ENCODE measurements at regions not wholly inside any gene's neighbourhood (a gene's known extent, or its start where the extent isn't known, plus 50 kb on each side); places are given as distances from the start of the nearest gene placed in this dataset.

DNA sequence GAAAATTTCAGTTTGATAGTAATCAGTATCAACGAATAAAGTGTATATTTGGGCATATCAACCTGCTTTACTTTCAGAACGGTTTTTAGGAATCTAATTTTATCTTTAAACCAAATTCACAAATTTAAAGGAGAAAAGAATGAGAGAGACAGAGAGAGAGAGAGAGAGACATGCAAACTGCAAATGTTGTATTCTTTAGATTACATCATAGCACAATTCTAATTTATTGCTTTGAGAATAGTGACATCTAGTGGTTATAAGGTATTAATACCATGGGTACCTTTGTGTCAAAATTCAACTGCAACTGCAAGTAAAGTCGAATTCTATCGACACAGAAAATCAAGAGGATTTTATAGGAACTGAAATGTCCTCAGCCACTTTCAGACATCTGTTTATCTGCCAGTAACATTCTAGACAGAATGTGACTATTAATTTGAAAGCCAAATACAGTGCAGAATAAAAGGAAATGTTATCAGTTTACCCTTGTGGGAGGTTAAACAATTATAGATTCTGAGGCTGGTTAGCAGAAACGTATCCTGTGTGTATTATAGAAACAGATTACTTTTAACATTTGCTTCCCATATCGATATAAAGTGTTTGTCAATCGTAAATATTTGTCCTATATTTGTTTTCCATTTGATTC is 529.8 kb upstream of the VRK2 start:
- no peak for DNase-seq (ENCODE audit: low read depth)
- no peak overlapping the region for H3K4me3 ChIP-seq (ENCODE audit: control insufficient read depth, low read depth, low read length)
- TF ChIP-seq CTCF (IDR thresholded peaks at IDR 0.05; ENCODE audit: control insufficient read depth, insufficient read depth, low read depth, low read length, missing control alignments), result peak; percentile 26

DNA sequence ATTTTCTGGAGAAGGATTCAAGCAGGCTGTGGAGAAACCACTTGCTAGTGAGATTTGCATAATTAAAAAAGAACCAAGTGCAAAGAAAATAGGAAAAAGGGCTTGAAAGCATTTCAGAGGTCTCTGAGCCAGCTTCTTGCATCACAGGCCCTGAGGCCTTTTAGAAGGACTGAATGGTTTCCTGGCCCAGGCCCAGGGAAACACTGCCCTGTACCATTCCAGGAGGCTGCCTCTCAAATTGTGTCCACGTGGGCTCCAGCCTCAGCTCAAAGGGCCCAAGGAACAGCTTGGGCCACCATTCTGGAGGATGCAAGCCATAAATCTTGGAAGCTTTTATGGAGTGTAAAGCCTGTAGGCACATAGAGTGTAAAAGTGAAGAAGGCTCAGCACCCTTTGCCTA is 523.3 kb upstream of the VRK2 start:
- DNase-seq (ENCODE audit: low read depth), result no peak
- TF ChIP-seq CTCF (IDR thresholded peaks at IDR 0.05; ENCODE audit: control insufficient read depth, insufficient read depth, low read depth, low read length, missing control alignments), result no peak
- no peak overlapping the region for H3K4me3 ChIP-seq (ENCODE audit: control insufficient read depth, low read depth, low read length)

GRCh38 chr2:57527685-57528084 is 518.9 kb upstream of the VRK2 start:
- DNase-seq (ENCODE audit: low read depth), result no peak
- H3K4me3 ChIP-seq (ENCODE audit: control insufficient read depth, low read depth, low read length), result no peak overlapping the region
- TF ChIP-seq CTCF (IDR thresholded peaks at IDR 0.05; ENCODE audit: control insufficient read depth, insufficient read depth, low read depth, low read length, missing control alignments), result no peak

DNA sequence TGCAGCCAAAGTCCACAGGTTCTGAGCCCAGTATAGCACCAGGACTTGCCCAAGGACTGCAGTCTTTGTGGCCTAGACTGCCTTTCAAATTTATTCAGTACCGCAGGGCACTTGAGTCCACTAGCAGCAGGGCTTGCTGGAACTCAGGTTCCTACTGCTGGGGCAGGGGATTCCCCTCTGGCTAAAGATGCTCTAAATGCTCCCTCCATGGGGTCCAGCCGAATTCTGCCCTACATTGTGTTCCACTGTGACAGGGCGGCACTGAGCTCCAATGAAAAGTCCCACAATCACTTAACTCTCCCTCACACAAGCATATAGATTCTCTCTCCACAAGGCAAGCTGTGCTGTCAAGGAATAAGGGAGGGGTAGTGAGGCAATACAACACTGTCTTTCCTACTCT is 518.1 kb upstream of the VRK2 start:
- no peak for DNase-seq (ENCODE audit: low read depth)
- no peak for TF ChIP-seq CTCF (IDR thresholded peaks at IDR 0.05; ENCODE audit: control insufficient read depth, insufficient read depth, low read depth, low read length, missing control alignments)
- H3K4me3 ChIP-seq (ENCODE audit: control insufficient read depth, low read depth, low read length), result no peak overlapping the region

- no peak for TF ChIP-seq CTCF (IDR thresholded peaks at IDR 0.05; ENCODE audit: control insufficient read depth, insufficient read depth, low read depth, low read length, missing control alignments)
- no peak overlapping the region for H3K4me3 ChIP-seq (ENCODE audit: control insufficient read depth, low read depth, low read length)
These were observed 512.2 kb upstream of the VRK2 start for GRCh38 chr2:57534358-57534757.

DNA sequence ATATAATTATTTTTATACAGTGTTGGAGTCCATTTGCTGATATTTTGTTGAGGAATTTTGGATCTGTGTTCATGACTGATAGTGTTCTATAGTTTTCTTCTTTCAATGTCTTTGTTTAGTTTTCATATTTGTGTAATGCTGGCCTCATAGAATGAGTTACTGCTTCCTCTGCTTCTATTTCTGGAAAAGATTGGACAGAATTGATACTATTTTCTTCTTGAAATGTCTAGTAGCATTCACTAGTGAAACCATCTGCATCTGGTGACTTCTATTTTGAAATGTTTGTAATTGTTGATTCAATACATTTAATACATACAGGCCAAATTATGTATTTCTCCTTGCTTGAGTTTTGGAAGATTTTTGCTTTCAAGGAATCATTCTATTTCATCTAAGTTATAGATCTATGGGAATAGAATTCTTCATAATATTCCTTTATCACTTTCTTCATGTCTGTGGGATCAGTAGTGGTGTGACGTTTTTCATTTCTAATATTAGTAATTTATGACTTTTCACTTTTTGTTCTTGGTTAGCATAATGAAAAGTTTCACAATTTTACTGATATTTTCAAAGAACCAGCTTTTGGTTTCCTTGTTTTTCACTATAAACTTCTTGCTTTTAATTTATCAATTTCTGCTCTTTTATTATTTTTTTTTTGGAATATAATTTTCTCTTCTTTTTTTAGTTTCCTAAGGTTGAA is 509.9 kb upstream of the VRK2 start:
- H3K4me3 ChIP-seq (ENCODE audit: control insufficient read depth, low read depth, low read length), result no peak overlapping the region
- no peak for DNase-seq (ENCODE audit: low read depth)
- no peak for TF ChIP-seq CTCF (IDR thresholded peaks at IDR 0.05; ENCODE audit: control insufficient read depth, insufficient read depth, low read depth, low read length, missing control alignments)

More at GRCh38 chr2:57534358-57534757, 512.2 kb upstream of the VRK2 start:
- DNase-seq (ENCODE audit: low read depth), result no peak

Data from AG09309 (cell line).